ENCODE measurements at regions not wholly inside any gene's neighbourhood (a gene's known extent, or its start where the extent isn't known, plus 50 kb on each side); places are given as distances from the start of the nearest gene placed in this dataset.

DNA sequence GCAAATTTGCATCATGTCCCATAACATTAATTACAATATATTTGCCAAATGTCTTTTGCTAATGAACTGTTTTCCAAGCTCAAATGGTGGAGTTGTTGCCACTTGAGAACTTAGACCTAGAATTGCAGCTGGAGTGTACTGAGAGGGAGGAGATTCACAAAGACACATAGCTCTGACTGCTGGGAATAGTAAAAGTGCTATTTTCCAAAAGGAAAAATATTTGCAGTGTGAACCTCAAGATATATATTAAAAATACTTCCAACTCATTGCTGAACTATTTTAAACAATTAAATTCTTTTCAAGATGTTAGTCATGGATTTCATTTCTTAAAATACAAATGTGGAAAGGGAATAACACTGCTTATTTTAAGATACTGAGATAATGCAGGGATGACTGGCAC, 666.8 kb upstream of the ARPP21 start:
- DNase-seq (ENCODE audit: low read depth), result no peak

DNA sequence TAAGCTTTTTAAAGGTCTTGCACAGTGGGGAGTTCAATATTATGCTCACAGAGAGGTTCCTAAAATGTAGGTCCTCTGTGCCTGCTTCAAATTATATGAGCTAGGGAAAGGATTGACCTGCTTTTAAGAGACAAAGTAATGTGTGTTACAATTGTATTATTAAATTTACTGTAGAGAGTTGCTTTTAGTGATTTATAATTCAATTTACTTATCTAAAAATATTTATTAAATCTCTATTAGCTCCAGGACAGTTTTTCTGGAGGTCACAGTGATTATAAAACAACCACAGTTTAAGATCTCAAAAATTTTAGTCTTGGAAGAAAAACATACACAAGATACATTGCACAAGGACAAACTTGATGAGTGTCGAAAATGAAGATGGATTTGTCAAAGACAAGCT, 665.7 kb upstream of the ARPP21 start:
- DNase-seq (ENCODE audit: low read depth), result no peak

DNA sequence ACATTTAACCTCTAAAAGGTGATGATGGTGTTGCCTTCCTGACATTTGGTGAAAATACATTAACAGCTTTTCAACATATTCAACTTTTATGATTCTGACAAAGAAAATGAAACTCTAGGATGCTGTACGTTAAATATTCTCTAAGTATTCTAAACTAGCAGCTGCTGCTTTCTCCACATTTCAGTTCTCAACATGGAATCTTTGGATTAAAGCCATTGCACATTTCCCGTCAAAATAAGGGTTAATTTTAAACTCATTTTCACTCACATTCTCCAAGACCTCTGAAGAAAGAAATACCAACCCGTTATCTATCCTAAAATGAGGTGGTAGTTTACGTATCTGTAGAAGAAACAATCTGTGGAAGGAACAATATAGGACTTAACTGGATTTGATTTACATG, 655.7 kb upstream of the ARPP21 start:
- DNase-seq (ENCODE audit: low read depth), result no peak

DNA sequence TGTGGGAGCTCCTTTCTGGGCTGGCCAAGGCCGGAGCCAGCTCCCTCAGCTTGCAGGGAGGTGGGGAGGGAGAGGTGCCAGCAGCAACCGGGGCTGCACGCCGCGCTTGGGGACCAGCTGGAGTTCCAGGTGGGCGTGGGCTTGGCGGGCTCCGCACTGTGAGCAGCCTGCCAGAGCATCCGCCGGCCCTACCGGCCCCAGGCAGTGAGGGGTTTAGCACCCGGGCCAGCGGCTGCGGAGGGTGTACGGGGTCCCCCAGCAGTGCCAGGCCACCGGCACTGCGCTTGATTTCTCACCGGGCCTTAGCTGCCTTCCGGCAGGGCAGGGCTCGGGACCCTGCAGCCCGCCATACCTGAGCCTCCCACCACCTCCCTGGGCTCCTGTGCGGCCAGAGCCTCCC, 651.0 kb upstream of the ARPP21 start:
- no peak for DNase-seq (ENCODE audit: low read depth)

DNA sequence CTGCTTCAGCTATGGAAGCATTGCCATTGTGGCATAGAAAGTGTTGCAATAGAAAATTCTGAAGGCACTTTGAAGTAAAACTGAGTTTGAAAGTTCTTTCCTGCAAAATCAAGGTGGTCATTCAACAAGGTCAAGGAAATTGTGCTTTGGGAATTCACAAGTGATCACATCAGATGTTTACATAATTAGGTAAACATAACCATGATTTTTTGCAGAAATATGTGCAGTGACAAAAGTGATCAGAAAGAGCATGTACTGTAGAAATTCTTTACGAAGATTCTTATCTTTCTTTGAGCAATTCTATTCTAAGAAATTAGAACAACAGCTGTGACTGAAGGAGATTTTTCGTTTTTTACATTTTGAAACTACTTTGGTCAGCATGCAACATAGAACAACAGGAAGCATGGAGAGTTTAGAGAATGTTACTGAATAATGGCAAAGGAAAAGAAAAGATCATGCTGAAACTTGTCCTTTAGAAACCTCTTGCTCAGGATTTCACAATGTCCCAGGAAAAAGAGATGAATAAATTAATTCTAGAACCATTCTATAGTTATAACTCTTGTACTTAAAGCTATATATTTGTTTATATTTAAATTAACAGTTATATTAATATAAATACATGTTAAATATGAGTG, 643.4 kb upstream of the ARPP21 start:
- DNase-seq (ENCODE audit: low read depth), result no peak

DNA sequence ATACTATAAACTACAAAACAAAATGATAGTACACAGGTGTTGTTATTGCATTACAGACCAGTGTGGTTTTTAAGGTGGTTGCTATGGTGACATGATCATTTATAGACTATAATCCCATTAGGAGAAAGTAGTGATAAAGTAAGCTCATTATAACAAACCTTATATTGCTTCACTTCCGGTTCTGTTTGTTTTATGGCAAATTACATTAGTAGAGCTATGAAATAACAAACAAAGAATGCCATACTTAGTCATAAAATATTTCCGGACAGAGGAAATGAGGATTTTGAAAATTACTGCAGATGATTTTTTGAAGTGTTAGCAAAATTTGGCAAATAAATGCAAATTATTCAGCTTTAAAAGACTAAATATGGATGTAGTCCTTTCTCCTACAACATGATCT, 640.4 kb upstream of the ARPP21 start:
- no peak for DNase-seq (ENCODE audit: low read depth)

DNA sequence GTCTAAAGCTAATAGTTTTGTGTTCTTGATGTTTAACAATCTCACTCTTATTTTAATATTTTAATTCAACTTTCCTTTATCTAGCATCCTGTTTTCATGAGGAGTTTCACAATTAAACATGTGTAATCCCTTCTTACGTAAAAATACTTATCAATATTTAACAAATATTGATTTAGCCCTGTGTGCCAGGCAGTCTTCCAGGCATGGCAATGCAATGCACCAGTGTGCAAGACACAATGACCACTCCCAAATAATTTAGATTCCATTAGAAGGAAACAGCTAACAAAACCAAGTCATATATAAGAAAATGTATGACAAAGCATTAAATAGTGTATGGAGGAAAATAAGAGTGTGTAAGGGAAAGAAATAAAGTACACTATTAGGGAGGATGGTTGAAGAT, 627.1 kb upstream of the ARPP21 start:
- no peak for DNase-seq (ENCODE audit: low read depth)

DNA sequence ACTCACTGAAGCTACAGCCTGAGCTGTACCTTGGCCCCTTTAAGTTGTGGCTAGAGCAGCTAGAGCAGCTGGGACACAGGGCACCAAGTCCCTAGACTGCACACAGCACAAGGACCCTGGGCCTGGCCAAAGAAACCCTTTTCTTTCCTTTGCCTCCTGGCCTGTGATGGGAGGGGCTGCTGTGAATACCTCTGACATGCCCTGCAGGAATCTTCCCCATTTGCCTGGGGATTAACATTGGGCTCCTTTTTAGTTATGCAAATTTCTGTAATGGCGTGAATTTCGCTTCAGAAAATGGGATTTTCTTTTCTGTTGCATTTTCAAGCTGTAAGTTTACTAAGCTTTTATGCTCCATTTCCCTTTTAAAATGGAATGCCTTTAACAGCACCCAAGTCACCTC, 611.2 kb upstream of the ARPP21 start:
- no peak for DNase-seq (ENCODE audit: low read depth)

DNA sequence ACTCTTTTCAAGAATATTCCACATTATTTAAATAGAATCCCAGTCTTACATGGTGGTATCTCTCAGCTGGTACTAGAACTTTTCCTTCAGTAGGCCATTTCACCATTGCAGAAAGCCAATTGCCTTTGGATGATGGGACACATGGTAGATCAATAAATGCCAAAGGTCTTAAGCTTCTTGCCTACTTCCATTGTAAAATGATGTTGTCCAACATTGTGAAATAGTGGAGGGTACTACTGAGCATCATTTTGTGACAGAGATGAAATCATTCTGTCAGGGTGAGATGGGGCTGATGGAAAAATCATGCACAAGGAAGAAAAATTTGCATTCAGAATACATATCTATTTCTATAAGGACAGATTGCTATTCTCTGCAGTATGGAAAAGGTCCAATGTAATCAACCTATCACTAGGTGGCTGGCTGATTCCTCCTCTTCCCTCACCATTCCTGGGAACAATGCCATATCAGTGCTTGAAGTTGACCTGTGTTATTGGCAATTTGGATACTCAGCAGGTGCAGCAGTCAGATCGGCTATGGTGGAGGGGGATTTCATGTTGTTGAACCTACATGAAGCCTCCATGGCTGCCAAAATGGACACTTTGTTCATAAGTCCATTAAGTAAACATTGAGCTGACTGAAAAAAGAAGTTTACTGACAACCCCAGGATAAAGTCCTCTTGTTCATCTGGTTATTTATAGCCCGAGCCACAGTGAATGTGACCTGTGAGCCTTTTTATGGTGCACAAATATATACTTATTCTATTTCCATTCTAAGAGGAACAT, 596.9 kb upstream of the ARPP21 start:
- DNase-seq (ENCODE audit: low read depth), result no peak

DNA sequence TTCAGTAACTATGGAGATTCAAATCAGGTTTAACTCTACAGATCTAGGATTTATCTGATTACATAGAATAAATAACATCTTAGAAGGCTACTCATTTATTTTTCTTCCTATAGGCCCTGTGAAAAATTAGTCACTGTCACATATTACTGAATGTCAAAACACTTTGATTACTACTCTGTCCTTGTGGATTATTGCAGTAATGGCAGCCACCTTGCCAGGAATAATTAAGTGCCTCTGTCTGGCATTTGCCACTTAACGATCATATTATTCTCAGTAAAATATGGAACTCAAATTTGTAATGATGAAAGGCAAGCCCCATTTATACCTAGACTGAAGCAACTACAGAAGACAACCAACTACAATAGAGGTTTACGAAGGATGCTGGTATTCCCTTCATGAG, 596.3 kb upstream of the ARPP21 start:
- DNase-seq (ENCODE audit: low read depth), result no peak

DNA sequence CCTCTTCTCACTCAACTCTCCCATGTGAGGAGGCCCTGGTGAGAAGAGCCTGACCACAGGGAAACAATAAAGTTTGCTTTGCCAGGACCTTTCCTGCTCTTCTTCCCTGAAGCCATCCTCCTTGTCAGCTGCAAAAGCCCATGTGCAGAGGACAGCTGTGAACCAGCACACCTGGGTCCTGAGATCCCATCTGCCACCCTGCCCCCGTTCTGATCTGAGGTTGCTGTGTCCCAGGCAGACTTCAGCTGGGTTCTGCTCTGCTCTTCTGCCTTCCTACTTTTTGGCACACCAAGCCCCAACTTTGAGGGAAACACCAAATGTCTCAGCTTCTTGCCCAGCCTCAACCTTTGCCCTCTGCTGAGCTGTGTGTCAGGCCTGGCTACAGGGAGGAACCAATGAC, 595.1 kb upstream of the ARPP21 start:
- DNase-seq (ENCODE audit: low read depth), result no peak

DNA sequence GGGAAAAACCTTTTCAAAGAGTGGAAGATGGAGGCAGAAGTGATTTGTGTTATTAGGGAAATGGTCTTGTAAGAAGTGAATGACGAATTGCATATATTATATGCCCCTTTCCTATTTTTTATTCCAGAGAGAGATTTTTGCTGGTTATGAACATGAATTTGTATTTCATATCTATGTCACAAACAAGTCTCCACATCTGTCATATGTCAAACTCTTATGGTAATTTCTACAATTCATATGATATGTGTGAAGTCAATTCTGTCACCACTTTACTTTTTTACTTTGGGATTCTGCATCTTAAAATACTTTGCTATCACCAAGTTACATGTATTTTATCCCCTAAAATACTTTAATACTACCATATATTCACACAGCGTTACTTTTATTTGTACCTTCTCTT, 594.2 kb upstream of the ARPP21 start:
- no peak for DNase-seq (ENCODE audit: low read depth)

DNA sequence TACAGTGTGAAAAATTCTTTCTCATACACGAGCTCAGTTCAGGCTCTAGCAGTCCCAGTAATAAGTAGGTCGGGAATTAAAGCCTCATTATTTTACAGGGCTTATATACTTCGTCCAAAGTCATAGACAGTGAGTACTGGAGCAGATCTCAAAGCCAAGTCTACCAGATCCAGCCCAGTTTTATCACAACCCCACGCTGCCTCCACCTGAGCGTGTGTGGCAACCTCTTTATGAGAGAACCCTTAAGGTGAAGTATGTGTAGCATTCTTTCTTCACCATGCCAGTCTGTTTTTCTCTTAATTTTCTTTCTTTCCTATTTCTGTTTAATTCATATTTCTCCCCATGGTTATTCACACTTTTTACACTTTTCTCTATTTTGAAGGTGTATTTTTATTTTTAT, 574.6 kb upstream of the ARPP21 start:
- DNase-seq (ENCODE audit: low read depth), result no peak

DNA sequence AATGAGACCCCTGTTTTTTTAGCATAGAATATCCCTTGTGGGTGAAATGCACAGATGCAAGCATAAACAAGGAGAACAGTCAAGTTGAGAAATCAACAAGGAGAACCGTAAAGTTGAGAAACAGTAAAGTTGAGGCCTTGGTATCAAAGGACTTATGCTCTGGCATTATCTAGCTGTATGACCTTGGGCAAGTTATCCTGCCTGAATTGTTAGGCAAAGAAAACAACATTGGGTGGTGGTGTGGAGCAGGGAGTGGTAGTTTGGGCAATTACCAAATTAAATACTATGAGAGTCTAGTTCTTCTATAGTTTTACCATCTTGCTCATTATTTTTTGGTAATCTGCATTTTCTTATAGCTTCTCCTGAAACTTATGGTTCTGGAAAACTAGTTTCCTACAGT, 573.4 kb upstream of the ARPP21 start:
- no peak for DNase-seq (ENCODE audit: low read depth)

DNA sequence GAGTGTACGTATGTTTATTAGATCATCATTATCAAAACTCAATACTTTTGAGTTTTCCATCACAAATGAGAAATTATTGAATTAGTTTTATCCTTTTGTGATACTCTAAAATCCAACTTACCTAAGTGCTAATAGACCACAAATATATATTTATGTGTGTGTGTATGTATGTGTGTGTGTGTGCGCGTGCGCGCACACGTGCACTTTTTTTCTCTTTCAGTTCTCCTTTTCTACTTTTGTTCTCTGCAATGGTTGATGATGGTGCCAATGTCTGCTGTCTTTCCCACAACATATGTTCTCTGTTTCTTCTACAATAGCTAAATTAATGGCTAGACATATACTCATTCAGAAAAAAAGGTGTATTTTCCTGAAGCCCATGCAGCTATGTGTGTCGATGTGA, 571.6 kb upstream of the ARPP21 start:
- no peak for DNase-seq (ENCODE audit: low read depth)

DNA sequence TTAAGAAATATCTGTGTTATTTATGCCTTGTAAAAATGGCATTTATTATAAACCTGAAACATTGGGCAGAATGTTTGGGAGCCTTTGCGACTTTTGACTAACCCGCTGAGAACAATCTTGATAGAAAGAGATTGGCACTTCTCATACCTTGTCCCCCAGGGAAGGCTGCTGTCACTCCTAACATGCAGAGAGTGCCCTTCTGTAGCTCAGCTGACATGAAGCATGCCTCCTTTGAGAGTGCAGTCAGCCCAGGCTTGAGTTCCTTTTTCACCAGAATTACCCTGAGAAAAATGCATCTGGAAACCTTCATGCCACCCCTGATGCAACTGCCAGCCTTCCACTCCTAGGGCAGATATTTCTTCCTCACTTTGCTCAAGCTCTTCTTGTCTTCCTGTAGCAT, 569.2 kb upstream of the ARPP21 start:
- DNase-seq (ENCODE audit: low read depth), result no peak

DNA sequence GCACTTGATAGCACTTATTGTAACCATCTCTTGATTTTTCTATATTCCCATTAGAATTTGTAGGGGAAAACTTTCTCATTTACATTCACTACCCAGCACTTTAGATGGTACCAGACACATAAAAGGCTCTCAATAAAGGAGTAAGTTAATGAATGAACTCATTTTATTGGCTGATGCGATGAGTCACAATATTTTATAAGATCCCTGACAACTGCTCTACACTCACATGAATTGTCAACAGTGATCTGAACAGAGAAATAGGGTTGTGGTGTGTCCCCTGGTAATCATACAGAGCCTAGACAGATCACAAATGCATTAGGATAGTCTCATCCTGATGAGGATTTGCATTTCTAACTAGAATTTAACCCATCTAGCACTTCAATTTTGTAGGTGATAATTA, 567.6 kb upstream of the ARPP21 start:
- no peak for DNase-seq (ENCODE audit: low read depth)

DNA sequence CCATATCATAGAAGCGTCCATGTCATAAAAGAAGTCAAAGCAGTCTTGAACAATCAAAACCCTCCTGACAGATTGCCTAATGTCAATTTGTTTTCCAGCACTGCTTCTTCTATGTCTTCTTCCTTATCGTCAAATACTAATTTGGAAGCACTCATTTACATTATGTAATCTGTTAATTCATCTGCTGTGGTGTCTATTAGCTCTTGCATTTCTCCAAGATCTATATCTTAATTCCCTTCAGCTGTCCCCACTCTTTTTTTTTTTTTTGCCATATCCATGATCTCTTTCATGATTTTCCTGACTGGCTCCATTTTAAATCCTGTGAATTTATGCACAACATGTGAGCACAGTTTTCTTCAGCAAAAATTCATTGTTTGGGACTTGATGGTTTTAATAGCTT, 560.5 kb upstream of the ARPP21 start:
- no peak for DNase-seq (ENCODE audit: low read depth)

DNA sequence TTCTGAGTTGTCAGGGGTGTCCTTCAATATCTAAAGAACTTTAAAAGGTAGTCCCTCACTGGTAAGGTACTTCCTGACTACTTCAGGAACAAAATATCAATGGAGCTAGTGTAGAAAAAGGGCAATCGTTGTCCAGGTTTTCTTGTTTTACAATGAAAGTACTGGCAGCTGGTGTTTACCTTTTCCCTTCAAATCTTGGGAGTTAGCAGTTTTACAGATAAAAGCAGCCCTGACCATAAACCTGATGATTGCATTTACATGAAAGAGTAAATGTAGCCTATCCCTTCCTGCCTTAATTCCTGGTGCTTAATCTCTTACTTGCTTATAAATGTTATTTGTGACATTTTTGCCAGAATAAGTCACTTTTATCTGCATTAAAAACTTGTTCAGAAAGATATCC, 559.9 kb upstream of the ARPP21 start:
- DNase-seq (ENCODE audit: low read depth), result no peak

DNA sequence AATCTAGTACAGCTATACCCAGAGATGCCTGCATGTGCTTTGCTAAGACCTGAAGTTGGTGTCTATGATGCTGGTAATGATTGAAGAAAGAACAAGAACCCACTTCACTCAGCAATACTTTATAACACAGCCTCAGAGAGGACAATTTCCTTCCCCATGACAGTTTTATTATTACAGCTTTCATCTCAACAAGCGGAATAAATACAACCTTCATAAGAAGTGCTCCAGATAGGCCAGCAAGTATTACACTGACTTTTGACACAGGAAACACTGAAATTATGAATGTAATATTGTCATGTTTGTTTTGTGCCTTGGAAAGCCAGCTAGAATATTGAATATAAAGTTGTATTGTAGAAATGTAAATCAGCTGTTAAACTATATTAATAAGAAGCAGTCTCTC, 557.4 kb upstream of the ARPP21 start:
- no peak for DNase-seq (ENCODE audit: low read depth)

DNA sequence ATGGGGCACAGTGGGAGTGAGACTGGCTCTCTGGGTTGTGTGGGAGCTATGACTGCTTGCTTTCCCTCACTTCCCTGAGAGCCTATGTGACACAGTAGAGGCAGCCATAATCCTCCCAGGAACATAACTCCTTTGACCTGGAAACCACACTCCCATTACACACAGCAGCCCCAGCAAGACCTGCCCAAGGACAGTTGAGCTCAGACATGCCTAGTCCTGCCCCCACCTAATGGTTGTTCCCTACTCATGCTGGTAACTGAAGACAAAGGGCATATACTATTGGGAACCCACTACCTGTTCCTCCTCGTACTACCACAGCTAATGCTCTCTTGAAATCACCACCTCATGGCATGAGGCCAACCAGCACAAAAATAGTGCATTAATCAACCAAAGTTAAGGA, 550.4 kb upstream of the ARPP21 start:
- no peak for DNase-seq (ENCODE audit: low read depth)

DNA sequence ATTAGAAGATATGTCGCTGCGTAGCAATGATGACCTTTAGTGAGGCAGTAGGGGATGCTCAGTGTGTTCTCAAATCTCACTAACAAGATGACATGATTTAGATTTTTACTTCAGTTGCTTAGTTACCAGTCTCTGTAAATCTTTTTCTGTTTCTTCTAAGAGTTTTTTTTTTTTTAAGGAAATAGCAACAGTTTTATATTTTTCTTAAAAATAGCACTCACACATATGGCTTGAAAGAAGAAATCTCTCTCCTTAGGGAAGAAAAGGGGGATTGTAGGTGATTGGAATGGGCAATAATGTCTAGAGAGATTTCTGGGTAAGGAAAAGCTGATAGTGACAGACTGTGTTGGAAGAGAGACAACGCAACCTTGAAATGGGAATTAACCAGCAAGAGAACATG, 524.6 kb upstream of the ARPP21 start:
- DNase-seq (ENCODE audit: low read depth), result no peak

DNA sequence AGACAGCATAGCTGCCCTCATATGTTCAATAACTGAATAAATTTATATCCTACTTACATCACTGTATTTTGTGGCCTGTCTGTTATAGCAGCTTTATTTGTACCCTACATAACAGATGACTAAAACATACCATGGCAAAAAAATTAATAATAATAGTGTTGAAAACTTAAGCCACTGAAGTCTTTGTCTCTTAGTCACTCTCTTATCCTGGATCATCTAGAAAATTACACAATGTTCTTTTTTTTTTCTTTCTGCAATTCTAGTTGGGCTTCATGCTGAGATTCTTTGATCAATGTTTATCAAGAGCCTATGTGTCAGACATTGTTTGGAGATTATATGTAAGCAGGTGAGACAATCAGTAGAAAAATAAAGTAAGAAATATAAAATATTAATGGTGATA, 519.3 kb upstream of the ARPP21 start:
- no peak for DNase-seq (ENCODE audit: low read depth)

DNA sequence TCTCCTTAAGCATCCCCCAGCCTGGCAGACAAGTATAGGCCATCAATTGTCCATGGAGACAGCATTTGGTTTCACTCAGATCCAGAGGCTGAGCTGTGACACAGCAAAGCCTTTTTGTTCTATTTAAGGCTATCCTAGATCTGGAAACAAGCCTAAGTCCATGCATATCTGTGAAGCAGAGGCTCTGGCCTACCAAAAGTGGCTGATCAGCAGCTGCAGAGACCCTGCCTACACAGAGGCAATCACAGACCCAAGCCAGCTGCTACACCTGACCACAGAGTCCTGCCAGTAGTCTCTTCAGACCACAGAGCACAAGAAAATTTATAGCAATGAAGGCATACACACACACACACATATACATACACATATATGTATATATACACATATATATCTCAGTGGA, 501.7 kb upstream of the ARPP21 start:
- DNase-seq (ENCODE audit: low read depth), result no peak
